ENCODE measurements at regions not wholly inside any gene's neighbourhood (a gene's known extent, or its start where the extent isn't known, plus 50 kb on each side); places are given as distances from the start of the nearest gene placed in this dataset.
"Not testable (repeated sequence)": the region's sequence is repeated elsewhere in the genome, so short reads cannot be mapped to it uniquely, and the experiment has no call there.

DNA sequence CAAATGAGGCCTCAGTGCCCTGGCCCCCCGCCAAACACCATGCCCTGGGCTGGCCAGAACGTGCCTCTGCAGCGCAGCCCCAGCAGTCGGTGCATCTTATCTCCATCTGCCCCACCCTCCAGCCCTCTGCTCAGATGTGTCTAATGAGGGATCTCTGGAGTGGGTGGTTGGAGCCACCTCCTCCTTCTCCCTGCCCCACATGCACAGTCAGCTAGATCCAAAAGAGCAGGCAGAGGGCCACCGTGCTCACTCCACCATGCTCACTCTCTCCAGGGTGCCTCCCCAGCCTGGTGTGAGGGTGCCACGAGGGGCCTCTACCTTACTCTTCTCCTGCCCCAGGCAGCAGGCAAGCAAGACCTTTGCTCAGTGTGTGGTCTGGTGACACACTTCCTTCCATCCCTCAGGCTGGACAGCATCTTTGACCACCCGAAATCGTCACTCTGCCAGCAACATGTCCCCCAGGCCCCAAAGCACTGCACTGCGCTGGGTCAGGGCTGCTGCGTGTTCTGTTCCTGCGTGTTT, 266.1 kb upstream of the HDAC4 start:
- DNase-seq = no peak

GRCh38 chr2:239666053-239666854, 265.4 kb upstream of the HDAC4 start:
- no peak for DNase-seq

- no peak for DNase-seq
Observed at GRCh38 chr2:239664216-239664810, 263.5 kb upstream of the HDAC4 start.

GRCh38 chr2:239663364-239663924, 262.6 kb upstream of the HDAC4 start:
- DNase-seq = no peak

DNA sequence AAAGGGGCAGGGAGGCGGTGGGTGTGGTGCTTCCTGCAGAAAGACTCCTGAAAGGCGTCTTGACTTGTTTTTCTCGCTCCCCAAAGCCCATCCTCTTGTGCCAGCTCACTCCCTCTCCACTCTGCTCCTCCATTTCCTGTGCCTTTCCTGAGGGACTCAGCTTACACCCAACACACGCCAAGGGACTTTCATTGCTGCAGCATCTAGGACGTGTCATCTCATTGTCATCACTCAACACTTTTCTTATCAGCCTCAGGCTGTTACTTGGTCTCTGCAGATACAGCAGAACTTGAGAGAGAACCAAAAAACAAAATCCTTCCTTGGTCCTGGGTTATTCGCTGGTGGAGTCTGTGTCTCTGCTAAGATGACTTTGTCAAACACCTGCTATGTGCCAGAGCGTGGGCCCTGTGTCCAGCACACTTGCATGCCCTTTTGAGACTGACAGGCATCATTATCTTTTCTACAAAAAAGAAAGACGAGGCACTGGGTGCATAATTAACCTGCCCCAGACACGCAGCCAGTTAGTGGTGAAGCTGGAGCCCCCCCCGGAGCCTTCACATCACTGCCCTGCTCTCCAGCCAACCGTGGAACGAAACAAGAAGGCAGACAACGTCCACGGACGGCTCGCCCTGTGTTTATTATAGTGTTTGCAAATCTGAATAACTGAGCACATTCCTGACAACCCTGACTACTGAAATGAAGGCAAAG, 261.7 kb upstream of the HDAC4 start:
- DNase-seq = no peak

GRCh38 chr2:239661334-239662312, 260.8 kb upstream of the HDAC4 start:
- no peak for DNase-seq

DNA sequence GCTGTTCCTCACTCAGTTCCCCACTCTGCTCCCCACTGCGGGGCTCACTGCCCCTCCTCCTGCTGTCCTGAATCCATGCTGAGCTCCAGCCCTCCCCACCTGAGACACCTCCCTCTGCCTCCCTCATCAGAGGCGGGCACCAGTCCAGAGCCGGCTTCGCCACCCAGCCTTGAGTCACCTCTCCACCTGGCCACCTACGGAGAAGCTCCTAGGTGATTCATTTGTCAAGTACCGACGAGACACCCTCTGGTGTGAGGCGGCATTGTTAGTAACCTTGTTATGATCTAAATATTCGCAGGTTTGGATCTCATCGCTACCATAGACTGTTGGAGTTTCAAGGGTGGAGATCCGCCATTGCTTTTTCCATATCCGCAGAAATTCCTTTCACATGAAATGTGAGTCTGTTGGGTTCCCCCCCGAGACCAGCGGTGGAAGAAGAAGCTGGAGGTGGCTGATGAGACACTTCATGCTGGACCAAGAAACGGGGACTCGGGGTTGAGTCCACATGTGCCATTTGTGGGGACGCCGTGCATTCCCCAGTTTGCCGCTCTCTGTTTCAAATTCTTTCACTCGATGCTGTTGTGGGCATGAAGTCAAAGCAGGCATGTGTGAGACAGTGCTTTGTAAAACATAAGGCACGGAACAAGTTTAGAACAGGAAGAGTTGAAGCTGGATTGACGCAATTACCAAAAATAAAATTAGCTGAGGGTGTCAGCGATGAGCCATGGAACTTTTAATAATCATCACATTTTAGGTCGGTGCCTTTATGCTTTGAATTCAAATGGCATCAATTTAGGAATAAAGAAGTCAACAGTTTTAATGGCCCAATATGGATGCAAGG, 259.8 kb upstream of the HDAC4 start:
- DNase-seq = no peak

DNA sequence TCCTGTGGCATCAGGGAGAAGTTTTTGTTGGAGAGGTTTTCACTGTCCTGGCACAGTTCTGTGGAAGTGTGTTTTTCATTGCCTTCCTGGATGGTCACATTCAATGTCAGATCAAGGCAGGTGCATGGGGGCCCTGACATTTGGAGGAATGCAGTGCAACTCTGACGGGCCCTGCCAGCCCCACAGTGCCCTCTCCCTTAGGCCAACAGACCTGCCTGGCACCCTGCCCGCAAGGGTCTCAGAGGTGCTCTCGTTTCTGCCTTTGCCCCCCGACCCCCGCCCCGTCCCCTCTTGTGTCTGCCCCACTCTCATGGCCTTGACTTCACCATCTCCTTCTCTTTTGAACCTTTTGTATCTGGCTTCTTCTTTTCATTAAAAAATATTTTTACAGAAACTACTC, 257.2 kb upstream of the HDAC4 start:
- DNase-seq = no peak

- no peak for DNase-seq
Observed at GRCh38 chr2:239657236-239657635, 256.4 kb upstream of the HDAC4 start.

GRCh38 chr2:239654266-239654665, 253.4 kb upstream of the HDAC4 start:
- DNase-seq = no peak

GRCh38 chr2:239651859-239652258, 251.0 kb upstream of the HDAC4 start:
- no peak for DNase-seq

- DNase-seq = no peak
Observed at GRCh38 chr2:239650674-239651073, 249.9 kb upstream of the HDAC4 start.

- DNase-seq = no peak
Observed at GRCh38 chr2:239649309-239649708, 248.5 kb upstream of the HDAC4 start.

GRCh38 chr2:239648607-239649006, 247.8 kb upstream of the HDAC4 start:
- no peak for DNase-seq

DNA sequence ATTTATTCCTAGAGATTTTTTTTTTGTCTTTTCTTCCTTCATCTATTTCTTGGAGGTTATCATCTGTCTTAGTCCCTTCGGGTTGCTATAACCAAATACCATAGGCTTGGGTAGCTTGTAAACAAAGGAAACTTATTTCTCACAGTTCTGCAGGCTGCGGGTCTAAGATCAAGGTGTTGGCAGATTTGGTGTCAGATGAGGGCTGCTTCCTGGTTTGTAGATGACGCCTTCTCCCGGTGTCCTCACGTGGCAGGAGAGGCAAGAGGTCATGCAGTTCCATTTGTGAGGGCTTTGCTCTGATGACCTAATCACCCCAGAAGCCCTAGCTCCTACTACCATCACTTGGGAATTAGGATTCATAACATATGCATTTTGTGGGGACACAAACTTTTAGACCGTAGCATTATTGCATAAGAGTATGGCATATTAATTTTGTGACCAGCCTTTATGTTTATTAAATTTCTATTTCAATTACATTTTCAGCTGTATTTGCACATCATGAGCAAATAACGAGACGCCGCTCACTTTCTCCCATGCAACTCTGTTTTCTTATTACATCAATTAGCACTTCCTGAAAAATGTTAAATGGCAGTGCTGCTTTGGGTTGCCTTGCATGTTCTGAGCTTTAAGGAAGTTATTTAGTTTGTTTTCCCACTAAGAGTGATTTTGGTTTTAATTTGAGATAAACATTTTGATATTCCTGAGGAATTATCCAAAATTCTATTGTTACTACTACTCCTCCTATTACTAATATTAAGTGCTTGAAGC, 246.4 kb upstream of the HDAC4 start:
- DNase-seq = no peak

DNA sequence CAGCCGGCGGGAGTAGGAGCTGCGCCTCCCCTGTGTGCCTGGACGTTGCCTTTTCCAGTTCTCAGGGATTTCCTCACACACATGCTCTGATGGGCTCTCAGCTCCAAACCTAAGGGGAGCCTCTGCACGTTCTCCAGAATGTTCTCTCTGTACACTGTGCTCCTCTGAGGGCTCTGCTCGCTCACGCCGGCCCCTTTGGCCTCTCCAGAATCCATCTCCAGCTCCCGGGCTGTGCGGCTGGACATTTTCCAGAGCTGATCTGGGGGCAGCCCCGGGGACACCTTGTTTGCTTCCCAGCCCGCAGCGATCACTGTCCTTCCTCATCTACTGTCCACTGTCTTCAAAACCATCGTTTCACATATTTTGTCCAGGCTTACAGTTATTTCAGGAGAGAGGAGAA, 245.4 kb upstream of the HDAC4 start:
- DNase-seq = no peak

- not testable (repeated sequence) for DNase-seq
Observed at GRCh38 chr2:239644594-239644993, 243.8 kb upstream of the HDAC4 start.

DNA sequence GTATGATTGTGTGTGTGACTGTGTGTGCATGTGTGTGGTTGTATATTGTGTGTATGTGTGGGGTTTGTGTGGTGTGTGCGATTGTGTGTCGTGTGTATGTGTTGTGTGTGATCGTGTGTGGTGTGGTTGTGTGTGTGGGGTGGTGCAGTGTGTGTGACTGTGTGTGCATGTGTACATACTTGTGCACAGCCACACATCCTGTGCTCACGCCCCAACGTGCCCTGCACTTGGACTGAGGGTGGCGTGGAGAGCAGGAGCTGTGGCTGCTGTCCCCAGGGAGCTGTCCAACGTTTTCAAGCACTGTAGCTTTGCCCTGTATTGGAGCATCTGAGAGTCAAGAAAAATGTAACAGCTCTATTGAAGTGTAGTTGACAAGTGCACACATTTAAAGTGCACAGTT, 243.2 kb upstream of the HDAC4 start:
- DNase-seq = no peak

DNA sequence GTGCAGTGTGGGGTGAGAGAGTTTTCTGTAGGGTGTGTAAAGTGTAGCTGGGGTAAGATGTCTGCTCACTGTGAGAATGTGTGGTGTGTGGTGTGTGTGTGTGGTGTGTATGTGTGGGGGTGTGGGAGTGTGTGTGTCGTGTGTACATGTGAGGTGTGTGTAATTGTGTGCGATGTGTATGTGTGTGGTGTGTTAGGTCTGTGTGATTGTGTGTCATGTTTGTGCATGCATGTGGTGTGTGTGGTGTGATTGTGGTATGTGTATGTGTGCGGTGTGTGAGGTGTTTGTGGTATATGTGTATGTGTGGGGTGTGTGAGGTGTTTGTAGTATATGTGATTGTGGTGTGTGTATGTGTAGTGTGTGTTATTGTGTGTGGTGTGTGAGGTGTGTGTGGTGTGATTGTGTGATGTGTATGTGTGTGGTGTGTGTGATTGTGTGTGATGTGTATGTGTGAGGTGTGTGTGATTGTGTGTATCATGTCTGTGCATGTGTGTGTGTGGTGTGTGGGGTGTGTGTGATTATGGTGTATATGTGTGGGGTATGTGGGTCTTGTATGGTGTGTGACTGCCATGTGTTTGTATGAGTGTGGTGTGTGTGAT, 241.7 kb upstream of the HDAC4 start:
- no peak for DNase-seq

- not testable (repeated sequence) for DNase-seq
Observed at GRCh38 chr2:239641904-239642303, 241.1 kb upstream of the HDAC4 start.
